ENCODE measurements at regions not wholly inside any gene's neighbourhood (a gene's known extent, or its start where the extent isn't known, plus 50 kb on each side); places are given as distances from the start of the nearest gene placed in this dataset.
A peak's percentile ranks its signal among the peaks of the same experiment; 100 is the strongest.

- DNase-seq = no peak
Observed at GRCh38 chr5:3736926-3737325, 141.3 kb downstream of the IRX1 start.

GRCh38 chr5:3738919-3739318 lies 143.3 kb downstream of the IRX1 start:
- no peak for DNase-seq

GRCh38 chr5:3740546-3741373 lies 145.1 kb downstream of the IRX1 start:
- DNase-seq = no peak

GRCh38 chr5:3741374-3741770 lies 145.7 kb downstream of the IRX1 start:
- no peak for DNase-seq

- DNase-seq = no peak
Observed at GRCh38 chr5:3742750-3743149, 147.1 kb downstream of the IRX1 start.

GRCh38 chr5:3751846-3752245 lies 156.2 kb downstream of the IRX1 start:
- DNase-seq = no peak

- no peak for DNase-seq
Observed at GRCh38 chr5:3778000-3778550, 182.4 kb downstream of the IRX1 start.

- no peak for DNase-seq
Observed at GRCh38 chr5:3778945-3779344, 183.3 kb downstream of the IRX1 start.

- no peak for DNase-seq
Observed at GRCh38 chr5:3780278-3780677, 184.6 kb downstream of the IRX1 start.

GRCh38 chr5:3780907-3781306 lies 185.3 kb downstream of the IRX1 start:
- DNase-seq = no peak

- DNase-seq = no peak
Observed at GRCh38 chr5:3784854-3785253, 189.2 kb downstream of the IRX1 start.

- no peak for DNase-seq
Observed at GRCh38 chr5:3786165-3786564, 190.5 kb downstream of the IRX1 start.

GRCh38 chr5:3786891-3787430 lies 191.3 kb downstream of the IRX1 start:
- DNase-seq = no peak

GRCh38 chr5:3787604-3788003 lies 192.0 kb downstream of the IRX1 start:
- no peak for DNase-seq

- DNase-seq = no peak
Observed at GRCh38 chr5:3789519-3790193, 194.0 kb downstream of the IRX1 start.

GRCh38 chr5:3793162-3793561 lies 197.5 kb downstream of the IRX1 start:
- DNase-seq = no peak

- no peak for DNase-seq
Observed at GRCh38 chr5:3794611-3795010, 199.0 kb downstream of the IRX1 start.

- no peak for DNase-seq
Observed at GRCh38 chr5:3796736-3797135, 201.1 kb downstream of the IRX1 start.

GRCh38 chr5:3801967-3802366 lies 206.3 kb downstream of the IRX1 start:
- DNase-seq = no peak

GRCh38 chr5:3809455-3809854 lies 213.8 kb downstream of the IRX1 start:
- no peak for DNase-seq

GRCh38 chr5:3811116-3811515 lies 215.5 kb downstream of the IRX1 start:
- DNase-seq = no peak

GRCh38 chr5:3818624-3819023 lies 223.0 kb downstream of the IRX1 start:
- peak; percentile 63 for DNase-seq

GRCh38 chr5:3825531-3826451 lies 230.2 kb downstream of the IRX1 start:
- DNase-seq = no peak
